ENCODE measurements at regions not wholly inside any gene's neighbourhood (a gene's known extent, or its start where the extent isn't known, plus 50 kb on each side); places are given as distances from the start of the nearest gene placed in this dataset.

- H3K4me3 ChIP-seq (ENCODE audit: low read length): no peak overlapping the region
- TF ChIP-seq ZNF274 (IDR thresholded peaks at IDR 0.05; ENCODE audit: low read depth, low read length): no peak
These were observed 86.3 kb downstream of the HS3ST1 start for GRCh38 chr4:11342401-11342800.

GRCh38 chr4:11341337-11342043 is 87.2 kb downstream of the HS3ST1 start:
- no peak for TF ChIP-seq ZNF274 (IDR thresholded peaks at IDR 0.05; ENCODE audit: low read depth, low read length)
- no peak overlapping the region; the same call in 1 of the 2 replicates for H3K4me3 ChIP-seq (ENCODE audit: low read length)

GRCh38 chr4:11338956-11339782 is 89.5 kb downstream of the HS3ST1 start:
- no peak overlapping the region for H3K4me3 ChIP-seq (ENCODE audit: low read length)
- TF ChIP-seq ZNF274 (IDR thresholded peaks at IDR 0.05; ENCODE audit: low read depth, low read length): no peak

- H3K4me3 ChIP-seq (ENCODE audit: low read length): no peak overlapping the region
- no peak for TF ChIP-seq ZNF274 (IDR thresholded peaks at IDR 0.05; ENCODE audit: low read depth, low read length)
These were observed 91.4 kb downstream of the HS3ST1 start for GRCh38 chr4:11337287-11337686.

GRCh38 chr4:11336435-11336834 is 92.3 kb downstream of the HS3ST1 start:
- no peak for TF ChIP-seq ZNF274 (IDR thresholded peaks at IDR 0.05; ENCODE audit: low read depth, low read length)
- H3K4me3 ChIP-seq (ENCODE audit: low read length): no peak overlapping the region

GRCh38 chr4:11334887-11335286 is 93.8 kb downstream of the HS3ST1 start:
- no peak overlapping the region for H3K4me3 ChIP-seq (ENCODE audit: low read length)
- TF ChIP-seq ZNF274 (IDR thresholded peaks at IDR 0.05; ENCODE audit: low read depth, low read length): no peak

GRCh38 chr4:11328401-11328800 is 100.3 kb downstream of the HS3ST1 start:
- H3K4me3 ChIP-seq (ENCODE audit: low read length): no peak overlapping the region
- no peak for TF ChIP-seq ZNF274 (IDR thresholded peaks at IDR 0.05; ENCODE audit: low read depth, low read length)

GRCh38 chr4:11326021-11326420 is 102.7 kb downstream of the HS3ST1 start:
- no peak overlapping the region for H3K4me3 ChIP-seq (ENCODE audit: low read length)
- no peak for TF ChIP-seq ZNF274 (IDR thresholded peaks at IDR 0.05; ENCODE audit: low read depth, low read length)

- no peak overlapping the region for H3K4me3 ChIP-seq (ENCODE audit: low read length)
- no peak for TF ChIP-seq ZNF274 (IDR thresholded peaks at IDR 0.05; ENCODE audit: low read depth, low read length)
These were observed 104.9 kb downstream of the HS3ST1 start for GRCh38 chr4:11323771-11324170.

- no peak for TF ChIP-seq ZNF274 (IDR thresholded peaks at IDR 0.05; ENCODE audit: low read depth, low read length)
- no peak overlapping the region for H3K4me3 ChIP-seq (ENCODE audit: low read length)
These were observed 115.3 kb downstream of the HS3ST1 start for GRCh38 chr4:11313157-11313943.

GRCh38 chr4:11312389-11312788 is 116.3 kb downstream of the HS3ST1 start:
- TF ChIP-seq ZNF274 (IDR thresholded peaks at IDR 0.05; ENCODE audit: low read depth, low read length): no peak
- no peak overlapping the region for H3K4me3 ChIP-seq (ENCODE audit: low read length)

- H3K4me3 ChIP-seq (ENCODE audit: low read length): no peak overlapping the region
- no peak for TF ChIP-seq ZNF274 (IDR thresholded peaks at IDR 0.05; ENCODE audit: low read depth, low read length)
These were observed 127.5 kb downstream of the HS3ST1 start for GRCh38 chr4:11301075-11301660.

- no peak overlapping the region for H3K4me3 ChIP-seq (ENCODE audit: low read length)
- TF ChIP-seq ZNF274 (IDR thresholded peaks at IDR 0.05; ENCODE audit: low read depth, low read length): no peak
These were observed 128.9 kb downstream of the HS3ST1 start for GRCh38 chr4:11299836-11300235.

GRCh38 chr4:11299016-11299415 is 129.7 kb downstream of the HS3ST1 start:
- no peak for TF ChIP-seq ZNF274 (IDR thresholded peaks at IDR 0.05; ENCODE audit: low read depth, low read length)
- no peak overlapping the region for H3K4me3 ChIP-seq (ENCODE audit: low read length)
